K562 (cell line): ENCODE measurements at regions not wholly inside any gene's neighbourhood (a gene's known extent, or its start where the extent isn't known, plus 50 kb on each side); places are given as distances from the start of the nearest gene placed in this dataset.

Experiments used
- GABPA ChIP-seq: fragments of 200-800 bp; sonication (Bioruptor generic); conservative IDR thresholded peaks from 2 replicates; pipeline ENCODE4 v1.6.1; 2016; ENCODE audit warnings: low read depth, missing genetic modification characterization, missing compliant biosample characterization
- NCOR1 ChIP-seq: fragments of 450-650 bp; IDR thresholded peaks from 2 replicates; pipeline ENCODE4 v1.6.1; 2016; ENCODE audit warnings: mild to moderate bottlenecking, moderate library complexity
- RFX1 ChIP-seq: fragments of 450-650 bp; IDR thresholded peaks from 2 replicates; pipeline ENCODE4 v1.6.1; 2016; ENCODE audit warnings: mild to moderate bottlenecking, moderate library complexity
- ZNF324 ChIP-seq: fragments of 250-450 bp; sonication (Bioruptor Pico); IDR thresholded peaks from 2 replicates; pipeline ENCODE4 v1.4.0; 2020; ENCODE audit warnings: mild to moderate bottlenecking
- ZNF583 ChIP-seq: fragments of 250-450 bp; sonication (Bioruptor Pico); IDR thresholded peaks from 2 replicates; pipeline ENCODE4 v1.4.0; 2020
- TF ChIP-seq, protein P1 (sequence below), 2 experiments: IDR thresholded peaks; 2 replicates each; pipeline ENCODE4 v1.6.1; 2011; ENCODE audit warnings: borderline replicate concordance in 1 of 2, control low read depth in 1 of 2, low read depth in 1 of 2, low read length in 1 of 2, mild to moderate bottlenecking in 1 of 2, mixed read lengths in 1 of 2, moderate library complexity in 1 of 2; ENCODE audit not compliant: insufficient read depth in 1 of 2, insufficient read length in 1 of 2, poor library complexity in 1 of 2, severe bottlenecking in 1 of 2; ENCODE audit errors: extremely low read depth in 1 of 2
- TF ChIP-seq, protein P2 (sequence below): fragments of 450-650 bp; conservative IDR thresholded peaks from 2 replicates; pipeline ENCODE4 v1.6.1; 2016; ENCODE audit warnings: missing genetic modification characterization, low read depth, mild to moderate bottlenecking, control low read depth, missing compliant biosample characterization
- TF ChIP-seq, protein P3 (sequence below): fragments of 450-650 bp; IDR thresholded peaks from 2 replicates; pipeline ENCODE4 v1.6.1; 2016; ENCODE audit warnings: low read depth
- TF ChIP-seq, protein P4 (sequence below): fragments of 450-650 bp; formaldehyde crosslinking; IDR thresholded peaks from 2 replicates; pipeline ENCODE4 v1.4.0; 2022; ENCODE audit warnings: mild to moderate bottlenecking, moderate library complexity
- TF ChIP-seq, protein P5 (sequence below): fragments of 450-650 bp; IDR thresholded peaks from 2 replicates; pipeline ENCODE4 v1.6.1; 2017; ENCODE audit warnings: antibody characterized with exemption

DNA sequence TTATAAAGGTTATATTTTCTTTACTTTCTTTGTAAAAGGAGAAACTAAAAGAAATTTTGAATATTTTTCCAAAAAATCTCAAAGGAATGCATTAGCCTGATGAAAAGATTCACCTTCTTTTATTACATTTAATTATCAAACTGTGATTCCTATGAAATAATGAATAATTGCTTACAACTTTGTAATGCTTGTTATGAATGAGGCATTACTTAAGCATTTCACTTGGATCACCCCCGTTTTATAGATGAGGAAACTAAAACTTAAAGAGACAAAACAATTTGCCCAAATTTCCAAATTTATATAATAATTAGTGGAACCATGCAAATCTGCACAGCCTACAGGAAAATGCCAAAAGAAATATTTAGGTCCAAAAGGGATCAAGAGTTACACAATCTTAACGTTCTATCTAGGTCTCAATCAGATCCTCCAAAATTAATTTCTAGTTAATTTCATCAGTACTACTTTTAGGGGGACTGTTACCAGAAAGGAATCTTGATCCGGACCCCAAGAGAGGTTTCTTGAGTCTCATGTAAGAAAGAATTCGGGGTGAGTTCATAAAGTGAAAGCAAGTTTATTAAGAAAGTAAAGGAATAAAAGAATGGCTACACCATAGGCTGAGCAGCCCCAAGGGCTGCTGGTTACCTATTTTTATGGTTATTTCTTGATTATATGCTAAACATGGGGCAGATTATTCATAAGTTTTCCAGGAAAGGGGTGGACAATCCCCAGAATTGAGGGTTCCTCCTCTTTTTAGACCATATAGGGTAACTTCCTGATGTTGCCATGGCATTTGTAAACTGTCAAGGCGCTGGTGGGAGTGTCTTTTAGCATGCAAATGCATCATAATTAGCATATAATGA, 288.0 kb downstream of the ADGB start (continued):
- TF ChIP-seq, protein P1, sequence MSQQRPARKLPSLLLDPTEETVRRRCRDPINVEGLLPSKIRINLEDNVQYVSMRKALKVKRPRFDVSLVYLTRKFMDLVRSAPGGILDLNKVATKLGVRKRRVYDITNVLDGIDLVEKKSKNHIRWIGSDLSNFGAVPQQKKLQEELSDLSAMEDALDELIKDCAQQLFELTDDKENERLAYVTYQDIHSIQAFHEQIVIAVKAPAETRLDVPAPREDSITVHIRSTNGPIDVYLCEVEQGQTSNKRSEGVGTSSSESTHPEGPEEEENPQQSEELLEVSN (IDR thresholded peaks at IDR 0.05; ENCODE audit: borderline replicate concordance in 1 of 2, extremely low read depth in 1 of 2, insufficient read depth in 1 of 2, insufficient read length in 1 of 2, low read depth in 1 of 2, low read length in 1 of 2, poor library complexity in 1 of 2, severe bottlenecking in 1 of 2): no peak
- TF ChIP-seq ZNF324 (peak; percentile 77), GABPA (no peak), NCOR1 (no peak; the same call in 1 of the 2 replicates), RFX1 (peak; percentile 99), ZNF583 (CRISPR knock-in tag) (peak; percentile 49)
- TF ChIP-seq, protein P2, sequence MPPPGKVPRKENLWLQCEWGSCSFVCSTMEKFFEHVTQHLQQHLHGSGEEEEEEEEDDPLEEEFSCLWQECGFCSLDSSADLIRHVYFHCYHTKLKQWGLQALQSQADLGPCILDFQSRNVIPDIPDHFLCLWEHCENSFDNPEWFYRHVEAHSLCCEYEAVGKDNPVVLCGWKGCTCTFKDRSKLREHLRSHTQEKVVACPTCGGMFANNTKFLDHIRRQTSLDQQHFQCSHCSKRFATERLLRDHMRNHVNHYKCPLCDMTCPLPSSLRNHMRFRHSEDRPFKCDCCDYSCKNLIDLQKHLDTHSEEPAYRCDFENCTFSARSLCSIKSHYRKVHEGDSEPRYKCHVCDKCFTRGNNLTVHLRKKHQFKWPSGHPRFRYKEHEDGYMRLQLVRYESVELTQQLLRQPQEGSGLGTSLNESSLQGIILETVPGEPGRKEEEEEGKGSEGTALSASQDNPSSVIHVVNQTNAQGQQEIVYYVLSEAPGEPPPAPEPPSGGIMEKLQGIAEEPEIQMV (tag): no peak
- TF ChIP-seq, protein P3, sequence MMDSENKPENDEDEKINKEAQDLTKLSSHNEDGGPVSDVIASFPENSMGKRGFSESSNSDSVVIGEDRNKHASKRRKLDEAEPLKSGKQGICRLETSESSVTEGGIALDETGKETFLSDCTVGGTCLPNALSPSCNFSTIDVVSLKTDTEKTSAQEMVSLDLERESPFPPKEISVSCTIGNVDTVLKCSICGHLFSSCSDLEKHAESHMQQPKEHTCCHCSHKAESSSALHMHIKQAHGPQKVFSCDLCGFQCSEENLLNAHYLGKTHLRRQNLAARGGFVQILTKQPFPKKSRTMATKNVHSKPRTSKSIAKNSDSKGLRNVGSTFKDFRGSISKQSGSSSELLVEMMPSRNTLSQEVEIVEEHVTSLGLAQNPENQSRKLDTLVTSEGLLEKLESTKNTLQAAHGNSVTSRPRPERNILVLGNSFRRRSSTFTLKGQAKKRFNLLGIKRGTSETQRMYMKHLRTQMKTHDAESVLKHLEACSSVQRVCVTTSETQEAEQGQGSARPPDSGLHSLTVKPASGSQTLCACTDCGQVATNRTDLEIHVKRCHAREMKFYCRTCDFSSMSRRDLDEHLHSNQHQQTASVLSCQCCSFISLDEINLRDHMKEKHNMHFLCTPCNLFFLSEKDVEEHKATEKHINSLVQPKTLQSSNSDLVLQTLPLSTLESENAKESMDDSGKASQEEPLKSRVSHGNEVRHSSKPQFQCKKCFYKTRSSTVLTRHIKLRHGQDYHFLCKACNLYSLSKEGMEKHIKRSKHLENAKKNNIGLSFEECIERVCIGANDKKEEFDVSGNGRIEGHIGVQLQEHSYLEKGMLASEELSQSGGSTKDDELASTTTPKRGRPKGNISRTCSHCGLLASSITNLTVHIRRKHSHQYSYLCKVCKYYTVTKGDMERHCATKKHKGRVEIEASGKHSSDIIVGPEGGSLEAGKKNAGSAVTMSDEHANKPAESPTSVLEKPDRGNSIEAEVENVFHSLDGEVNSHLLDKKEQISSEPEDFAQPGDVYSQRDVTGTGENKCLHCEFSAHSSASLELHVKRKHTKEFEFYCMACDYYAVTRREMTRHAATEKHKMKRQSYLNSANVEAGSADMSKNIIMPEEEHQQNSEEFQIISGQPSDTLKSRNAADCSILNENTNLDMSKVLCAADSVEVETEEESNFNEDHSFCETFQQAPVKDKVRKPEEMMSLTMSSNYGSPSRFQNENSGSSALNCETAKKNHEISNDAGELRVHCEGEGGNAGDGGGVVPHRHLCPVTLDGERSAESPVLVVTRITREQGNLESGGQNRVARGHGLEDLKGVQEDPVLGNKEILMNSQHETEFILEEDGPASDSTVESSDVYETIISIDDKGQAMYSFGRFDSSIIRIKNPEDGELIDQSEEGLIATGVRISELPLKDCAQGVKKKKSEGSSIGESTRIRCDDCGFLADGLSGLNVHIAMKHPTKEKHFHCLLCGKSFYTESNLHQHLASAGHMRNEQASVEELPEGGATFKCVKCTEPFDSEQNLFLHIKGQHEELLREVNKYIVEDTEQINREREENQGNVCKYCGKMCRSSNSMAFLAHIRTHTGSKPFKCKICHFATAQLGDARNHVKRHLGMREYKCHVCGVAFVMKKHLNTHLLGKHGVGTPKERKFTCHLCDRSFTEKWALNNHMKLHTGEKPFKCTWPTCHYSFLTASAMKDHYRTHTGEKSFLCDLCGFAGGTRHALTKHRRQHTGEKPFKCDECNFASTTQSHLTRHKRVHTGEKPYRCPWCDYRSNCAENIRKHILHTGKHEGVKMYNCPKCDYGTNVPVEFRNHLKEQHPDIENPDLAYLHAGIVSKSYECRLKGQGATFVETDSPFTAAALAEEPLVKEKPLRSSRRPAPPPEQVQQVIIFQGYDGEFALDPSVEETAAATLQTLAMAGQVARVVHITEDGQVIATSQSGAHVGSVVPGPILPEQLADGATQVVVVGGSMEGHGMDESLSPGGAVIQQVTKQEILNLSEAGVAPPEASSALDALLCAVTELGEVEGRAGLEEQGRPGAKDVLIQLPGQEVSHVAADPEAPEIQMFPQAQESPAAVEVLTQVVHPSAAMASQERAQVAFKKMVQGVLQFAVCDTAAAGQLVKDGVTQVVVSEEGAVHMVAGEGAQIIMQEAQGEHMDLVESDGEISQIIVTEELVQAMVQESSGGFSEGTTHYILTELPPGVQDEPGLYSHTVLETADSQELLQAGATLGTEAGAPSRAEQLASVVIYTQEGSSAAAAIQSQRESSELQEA: no peak
- TF ChIP-seq, protein P4, sequence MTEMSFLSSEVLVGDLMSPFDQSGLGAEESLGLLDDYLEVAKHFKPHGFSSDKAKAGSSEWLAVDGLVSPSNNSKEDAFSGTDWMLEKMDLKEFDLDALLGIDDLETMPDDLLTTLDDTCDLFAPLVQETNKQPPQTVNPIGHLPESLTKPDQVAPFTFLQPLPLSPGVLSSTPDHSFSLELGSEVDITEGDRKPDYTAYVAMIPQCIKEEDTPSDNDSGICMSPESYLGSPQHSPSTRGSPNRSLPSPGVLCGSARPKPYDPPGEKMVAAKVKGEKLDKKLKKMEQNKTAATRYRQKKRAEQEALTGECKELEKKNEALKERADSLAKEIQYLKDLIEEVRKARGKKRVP: peak; percentile 86
- TF ChIP-seq, protein P5, sequence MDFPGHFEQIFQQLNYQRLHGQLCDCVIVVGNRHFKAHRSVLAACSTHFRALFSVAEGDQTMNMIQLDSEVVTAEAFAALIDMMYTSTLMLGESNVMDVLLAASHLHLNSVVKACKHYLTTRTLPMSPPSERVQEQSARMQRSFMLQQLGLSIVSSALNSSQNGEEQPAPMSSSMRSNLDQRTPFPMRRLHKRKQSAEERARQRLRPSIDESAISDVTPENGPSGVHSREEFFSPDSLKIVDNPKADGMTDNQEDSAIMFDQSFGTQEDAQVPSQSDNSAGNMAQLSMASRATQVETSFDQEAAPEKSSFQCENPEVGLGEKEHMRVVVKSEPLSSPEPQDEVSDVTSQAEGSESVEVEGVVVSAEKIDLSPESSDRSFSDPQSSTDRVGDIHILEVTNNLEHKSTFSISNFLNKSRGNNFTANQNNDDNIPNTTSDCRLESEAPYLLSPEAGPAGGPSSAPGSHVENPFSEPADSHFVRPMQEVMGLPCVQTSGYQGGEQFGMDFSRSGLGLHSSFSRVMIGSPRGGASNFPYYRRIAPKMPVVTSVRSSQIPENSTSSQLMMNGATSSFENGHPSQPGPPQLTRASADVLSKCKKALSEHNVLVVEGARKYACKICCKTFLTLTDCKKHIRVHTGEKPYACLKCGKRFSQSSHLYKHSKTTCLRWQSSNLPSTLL: no peak
